Activated gamma-delta T cell treated with Interleukin-2 at 50 U/mL for 16 hours (primary cell): ENCODE measurements at regions not wholly inside any gene's neighbourhood (a gene's known extent, or its start where the extent isn't known, plus 50 kb on each side); places are given as distances from the start of the nearest gene placed in this dataset.

ENCODE experiments used
- DNase-seq: peaks from one replicate; pipeline ENCODE4 v3.0.0-alpha.2; 2020

GRCh38 chr18:45169610-45170009 is 445.7 kb upstream of the SLC14A2 start:
- DNase-seq: no peak

GRCh38 chr18:45171679-45172191 is 443.5 kb upstream of the SLC14A2 start:
- DNase-seq: no peak

- no peak for DNase-seq
These were observed 441.9 kb upstream of the SLC14A2 start for GRCh38 chr18:45173327-45173726.

- no peak for DNase-seq
These were observed 441.3 kb upstream of the SLC14A2 start for GRCh38 chr18:45173799-45174519.

DNA sequence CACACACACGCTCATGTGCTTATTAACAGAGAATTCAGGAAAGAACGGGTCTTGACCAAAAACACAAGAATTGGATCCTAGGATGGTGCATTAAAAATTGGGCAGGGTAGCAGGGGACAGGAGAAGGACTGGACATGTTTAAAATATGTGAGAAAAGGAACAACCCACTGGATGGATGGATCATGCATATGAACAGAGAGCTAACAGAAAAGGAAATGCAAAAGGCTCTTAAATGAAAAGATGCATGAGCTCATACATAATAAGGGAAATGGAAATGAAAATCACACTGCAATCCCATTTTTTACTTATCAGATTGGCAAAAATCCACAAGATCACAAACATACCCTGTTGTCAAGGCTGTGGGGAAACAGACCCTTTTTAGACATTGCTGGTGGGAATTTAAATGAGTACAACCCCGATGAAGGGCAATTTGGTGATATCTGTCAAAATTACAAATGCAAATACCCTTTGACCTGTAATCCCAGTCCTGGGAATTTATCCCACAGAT is 440.6 kb upstream of the SLC14A2 start:
- no peak for DNase-seq

GRCh38 chr18:45175511-45175910 is 439.8 kb upstream of the SLC14A2 start:
- DNase-seq: no peak

- DNase-seq: no peak
These were observed 428.4 kb upstream of the SLC14A2 start for GRCh38 chr18:45186832-45187231.

DNA sequence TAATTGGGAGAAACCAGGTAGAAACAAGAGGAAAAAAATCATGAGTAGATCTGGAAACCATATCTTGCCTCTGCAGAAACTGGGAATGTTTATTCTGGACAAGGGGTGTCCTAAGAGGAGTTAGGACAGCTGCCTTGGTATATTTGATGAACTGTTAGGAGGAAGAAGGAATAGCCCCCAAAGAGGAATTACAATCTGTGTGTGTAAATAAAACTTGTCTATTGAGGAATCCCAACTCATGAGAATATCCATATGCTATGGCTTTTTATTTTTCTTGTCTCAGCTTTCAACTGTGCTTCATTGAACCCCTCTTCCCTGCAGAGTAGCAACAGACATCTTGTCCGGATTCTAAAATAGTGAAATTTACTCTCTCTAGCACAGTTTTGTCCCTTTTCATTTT is 423.5 kb upstream of the SLC14A2 start:
- no peak for DNase-seq

GRCh38 chr18:45197526-45197970 is 417.7 kb upstream of the SLC14A2 start:
- no peak for DNase-seq

DNA sequence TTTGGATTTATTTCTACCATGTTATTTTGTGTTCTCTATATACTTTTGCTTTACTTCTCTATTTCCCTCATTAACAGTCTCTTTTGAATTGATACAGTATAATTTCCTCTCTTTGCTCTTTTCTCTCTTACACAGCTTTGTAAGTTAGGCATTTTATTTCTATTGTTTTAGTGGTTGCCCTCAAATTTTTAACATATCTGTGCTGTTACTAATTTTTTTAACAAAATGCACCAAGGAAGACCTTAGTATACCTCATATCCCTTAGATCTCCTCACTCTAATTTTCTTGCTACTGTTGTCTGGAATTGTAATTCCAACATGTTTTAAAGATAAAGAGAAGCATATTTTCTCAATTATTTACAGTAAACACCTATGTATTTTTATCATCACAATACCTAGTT is 416.8 kb upstream of the SLC14A2 start:
- no peak for DNase-seq

GRCh38 chr18:45201029-45201428 is 414.2 kb upstream of the SLC14A2 start:
- no peak for DNase-seq

- DNase-seq: no peak
These were observed 413.8 kb upstream of the SLC14A2 start for GRCh38 chr18:45201489-45201888.

- no peak for DNase-seq
These were observed 413.2 kb upstream of the SLC14A2 start for GRCh38 chr18:45202061-45202460.

DNA sequence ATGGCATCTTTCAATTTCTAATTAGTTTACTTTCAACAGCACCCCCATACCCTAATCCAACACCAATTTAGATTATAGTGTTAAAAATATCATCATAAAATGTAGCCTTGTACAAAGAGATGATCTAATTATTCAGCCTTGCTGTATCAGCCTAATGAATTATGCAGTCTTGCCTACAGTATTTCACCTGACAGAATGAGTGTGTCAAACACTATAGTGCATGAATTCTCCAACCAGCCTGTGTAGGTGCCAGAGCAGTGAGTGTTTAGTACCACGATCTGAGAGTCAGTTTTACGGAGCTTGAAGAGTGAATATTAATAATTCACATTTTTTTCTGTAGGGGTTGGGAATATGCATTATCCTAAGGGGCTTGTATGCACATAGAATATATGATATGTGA is 411.6 kb upstream of the SLC14A2 start:
- DNase-seq: no peak

- DNase-seq: no peak
These were observed 407.9 kb upstream of the SLC14A2 start for GRCh38 chr18:45207328-45207727.

DNA sequence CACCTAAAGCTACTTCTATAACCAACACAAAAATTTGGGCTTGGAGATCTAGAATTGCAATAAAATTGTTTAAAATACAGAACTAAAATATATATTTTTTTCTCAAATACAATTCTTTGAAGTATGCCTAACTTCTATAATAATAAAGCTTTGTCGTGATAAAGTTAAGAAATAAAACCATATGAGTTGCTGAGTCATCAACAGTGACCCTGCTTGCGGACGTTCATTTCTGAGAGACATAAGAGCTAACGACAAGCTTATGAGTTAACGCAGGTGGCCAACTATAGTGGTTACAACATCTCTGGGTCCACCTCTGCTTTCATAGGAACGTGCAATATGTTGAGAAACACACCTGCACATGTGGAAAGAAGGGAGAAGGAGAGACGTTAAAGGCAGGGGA is 407.1 kb upstream of the SLC14A2 start:
- DNase-seq: no peak

DNA sequence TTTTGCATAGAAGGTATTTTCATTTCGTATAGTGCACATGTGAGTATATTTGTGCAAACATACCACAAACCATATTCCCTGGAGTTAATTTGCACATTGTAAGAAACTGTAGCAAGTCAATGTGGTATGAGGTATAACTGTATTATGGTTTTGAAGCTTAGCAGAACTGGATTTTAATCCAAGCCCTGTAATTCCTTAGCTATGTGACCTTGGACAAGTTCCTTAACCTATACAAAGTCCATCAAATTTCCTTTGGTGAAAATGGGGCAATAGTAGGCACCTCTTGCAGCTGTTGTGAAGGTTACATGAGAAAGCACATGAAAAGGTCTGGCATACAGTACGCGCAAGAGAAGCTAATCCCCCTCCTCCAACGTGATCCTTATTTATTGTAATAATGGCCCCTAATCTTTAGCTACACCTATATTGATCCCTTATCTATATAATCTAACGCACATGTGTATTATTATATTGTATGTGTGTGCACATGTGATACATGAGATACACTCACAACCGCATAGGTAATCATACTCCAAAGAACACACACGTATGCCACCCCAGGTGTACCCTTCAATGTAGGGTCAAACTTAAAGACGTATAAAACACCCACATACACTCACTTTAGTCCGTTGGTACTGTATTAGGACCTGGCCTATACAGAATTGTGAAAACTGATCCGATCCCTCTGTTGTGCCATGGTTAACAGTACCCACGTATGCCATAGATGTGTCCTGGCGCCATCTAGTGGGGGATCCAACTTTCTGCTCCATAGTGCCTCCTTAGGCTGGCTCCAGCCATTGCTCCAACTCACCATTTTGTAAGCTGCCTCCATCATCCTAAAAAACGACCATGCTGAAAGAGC is 402.9 kb upstream of the SLC14A2 start:
- DNase-seq: peak; percentile 71

- DNase-seq: no peak
These were observed 402.3 kb upstream of the SLC14A2 start for GRCh38 chr18:45213040-45213333.

DNA sequence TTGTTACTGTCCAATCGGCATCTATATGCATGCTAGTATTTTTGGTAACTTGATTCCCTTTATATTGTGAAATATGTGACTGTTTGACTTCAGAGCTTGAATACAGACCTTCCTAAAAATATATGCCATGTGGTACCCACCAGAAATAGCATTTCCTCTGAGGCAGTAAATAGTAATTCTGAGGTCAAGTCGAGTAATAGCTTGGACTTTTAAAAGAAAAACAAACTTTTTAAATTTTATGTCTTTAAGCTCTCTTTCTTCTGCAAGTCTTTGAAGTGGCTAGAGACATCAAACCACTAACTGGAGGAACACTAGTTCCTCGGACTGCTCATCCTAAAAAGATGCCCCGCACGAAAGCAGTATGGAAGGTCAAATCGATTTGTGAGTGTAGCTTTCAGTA is 396.8 kb upstream of the SLC14A2 start:
- no peak for DNase-seq

DNA sequence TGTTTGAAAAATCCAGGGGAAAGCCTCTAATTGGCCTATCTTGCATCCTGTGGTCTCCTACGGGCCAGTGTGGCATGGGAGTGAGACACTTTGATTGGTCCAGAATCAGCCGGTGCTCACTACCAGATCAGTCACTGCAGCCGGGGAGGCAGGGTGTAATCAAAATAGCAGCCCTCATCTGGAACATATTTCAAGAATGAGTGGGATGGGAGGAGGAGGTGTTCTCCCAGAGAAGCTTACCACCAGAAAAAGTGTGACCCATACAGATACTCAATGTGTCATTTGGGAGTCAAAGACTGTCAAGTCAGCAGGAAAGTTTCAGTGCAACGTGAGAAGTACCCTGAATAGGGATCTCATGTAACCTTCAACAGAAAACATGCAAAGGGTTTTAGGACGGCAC is 393.9 kb upstream of the SLC14A2 start:
- DNase-seq: no peak

DNA sequence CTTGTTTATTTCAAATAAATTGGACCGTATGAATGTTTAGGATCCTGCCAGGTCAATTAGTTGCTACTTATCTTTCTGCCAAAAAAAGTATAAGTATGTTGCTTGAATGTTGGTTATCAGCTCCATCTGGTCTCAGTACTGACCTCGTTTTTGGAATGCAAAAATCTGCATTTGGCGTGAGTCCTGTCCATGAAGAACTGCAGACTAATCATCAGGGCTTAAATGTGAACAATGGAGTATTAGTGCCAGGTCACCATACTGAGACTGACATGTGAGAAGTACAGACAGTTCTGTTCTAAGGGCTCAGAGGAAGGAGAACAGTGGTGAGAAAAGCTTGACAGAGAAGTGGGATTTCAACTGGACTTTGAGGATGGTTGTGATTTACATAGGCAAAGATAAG is 393.1 kb upstream of the SLC14A2 start:
- no peak for DNase-seq

DNA sequence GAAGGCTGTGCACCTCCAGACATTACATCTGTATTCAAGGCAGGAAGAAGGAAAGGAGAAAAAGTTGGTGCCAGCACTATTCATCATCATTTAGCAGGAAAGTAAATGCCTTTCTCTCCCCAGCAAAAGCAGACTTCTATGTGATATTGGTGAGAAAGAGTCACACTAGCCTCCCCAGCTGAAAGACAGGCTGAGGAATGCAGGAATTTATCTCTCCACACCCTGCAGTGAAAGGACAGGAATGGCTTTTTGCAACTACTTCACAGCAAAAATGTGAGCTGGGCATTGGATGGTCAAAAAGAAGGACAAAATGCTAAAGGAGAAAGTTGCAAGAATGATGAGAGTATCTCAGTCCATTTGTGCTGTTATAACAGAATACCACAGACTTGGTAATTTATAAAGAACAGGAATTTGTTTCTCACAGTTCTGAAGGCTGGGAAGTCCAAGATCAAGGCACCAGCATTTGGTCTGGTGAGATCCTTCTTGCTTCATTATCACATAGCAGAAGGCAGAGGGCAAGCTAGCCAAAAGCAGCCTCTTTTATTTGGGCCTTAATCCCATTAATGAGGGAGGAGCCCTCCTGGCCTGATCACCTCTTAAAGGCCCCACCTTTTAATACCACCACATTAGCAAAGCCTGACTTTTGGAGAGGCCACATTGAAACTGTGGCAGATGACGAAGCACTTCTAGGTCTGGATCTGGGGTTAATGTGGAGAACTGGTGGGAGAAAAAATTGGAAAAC is 388.1 kb upstream of the SLC14A2 start:
- no peak for DNase-seq

GRCh38 chr18:45228796-45229388 is 386.4 kb upstream of the SLC14A2 start:
- no peak for DNase-seq
